Activated naive CD8-positive, alpha-beta T cell treated with anti-CD3 and anti-CD28 coated beads, Interleukin-2, amount 50 U/mL, for 24 hours (primary cell): ENCODE measurements at regions not wholly inside any gene's neighbourhood (a gene's known extent, or its start where the extent isn't known, plus 50 kb on each side); places are given as distances from the start of the nearest gene placed in this dataset.

Source experiments
- ATAC-seq: fragments of 150-1000 bp; cut with Tn5 transposase; one replicate; pipeline ENCODE4 v1.10.0; 2021
- DNase-seq: peaks from one replicate; pipeline ENCODE4 v3.0.0; 2021
- H3K27ac Mint-ChIP-seq: one replicate; pipeline ENCODE4 v1.8.0; 2021; ENCODE audit warnings: mild to moderate bottlenecking, mixed read lengths
- H3K27me3 Mint-ChIP-seq: one replicate; pipeline ENCODE4 v1.8.0; 2021; ENCODE audit warnings: mixed read lengths
- H3K36me3 Mint-ChIP-seq: one replicate; pipeline ENCODE4 v1.8.0; 2021; ENCODE audit warnings: low read depth, mixed read lengths
- H3K4me1 Mint-ChIP-seq: one replicate; pipeline ENCODE4 v1.8.0; 2021; ENCODE audit warnings: mixed read lengths
- H3K4me3 Mint-ChIP-seq: one replicate; pipeline ENCODE4 v1.8.0; 2021; ENCODE audit warnings: mild to moderate bottlenecking, moderate library complexity, mixed read lengths
- H3K9me3 Mint-ChIP-seq: one replicate; pipeline ENCODE4 v1.8.0; 2021; ENCODE audit warnings: mixed read lengths

DNA sequence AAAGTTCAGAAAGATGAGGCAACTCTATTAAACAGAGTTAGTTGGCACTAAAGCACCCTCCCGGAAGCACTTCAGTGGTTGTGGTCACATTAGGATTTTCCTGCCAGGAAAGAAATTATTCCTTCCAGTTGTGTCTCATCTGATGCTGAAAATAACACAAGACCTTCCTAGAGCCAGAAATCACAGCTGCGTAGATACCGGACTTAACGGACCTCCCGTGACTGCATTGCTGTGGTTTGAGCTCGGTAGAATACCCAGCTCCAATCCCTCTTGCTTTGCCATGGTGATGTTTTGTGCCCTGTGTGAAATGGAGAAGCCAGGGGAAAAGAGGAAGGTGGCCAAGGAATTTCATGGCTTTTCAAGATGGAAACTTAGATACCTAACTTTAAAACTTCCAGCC, 215.0 kb upstream of the IGF1R start:
- Mint-ChIP-seq H3K27ac (no peak overlapping the region), H3K27me3 (peaks cover 30% of the 10 kb centered on the region), H3K4me1 (no peaks in the 10 kb centered on the region), H3K4me3 (no peak overlapping the region), H3K9me3 (no peaks in the 10 kb centered on the region), H3K36me3 (no peaks in the 10 kb centered on the region)
- ATAC-seq = no peak
- DNase-seq = no peak

DNA sequence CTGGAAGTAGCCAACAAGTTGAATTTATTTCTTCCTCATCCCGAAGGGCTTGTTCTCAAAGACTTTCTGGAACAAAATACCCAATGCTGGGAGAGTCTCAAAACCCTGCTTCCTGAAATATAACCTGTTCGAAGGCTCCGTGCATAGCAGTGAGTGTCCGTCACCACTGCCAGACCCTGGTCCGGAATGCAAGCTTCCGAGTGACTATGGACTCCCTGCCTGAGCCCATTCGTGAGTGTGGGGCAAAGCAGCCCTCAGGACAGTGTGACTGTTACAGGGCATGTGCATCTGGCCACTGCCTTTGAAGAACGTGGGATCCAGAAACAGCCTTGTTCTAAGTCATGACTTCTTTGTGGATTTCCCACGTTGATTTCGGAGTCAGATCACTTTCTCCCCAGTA, 214.5 kb upstream of the IGF1R start:
- Mint-ChIP-seq H3K27me3 (peaks cover 25% of the 10 kb centered on the region), H3K27ac (no peak overlapping the region), H3K4me1 (no peaks in the 10 kb centered on the region), H3K9me3 (no peaks in the 10 kb centered on the region), H3K36me3 (no peaks in the 10 kb centered on the region), H3K4me3 (no peak overlapping the region)
- no peak for ATAC-seq
- no peak for DNase-seq

DNA sequence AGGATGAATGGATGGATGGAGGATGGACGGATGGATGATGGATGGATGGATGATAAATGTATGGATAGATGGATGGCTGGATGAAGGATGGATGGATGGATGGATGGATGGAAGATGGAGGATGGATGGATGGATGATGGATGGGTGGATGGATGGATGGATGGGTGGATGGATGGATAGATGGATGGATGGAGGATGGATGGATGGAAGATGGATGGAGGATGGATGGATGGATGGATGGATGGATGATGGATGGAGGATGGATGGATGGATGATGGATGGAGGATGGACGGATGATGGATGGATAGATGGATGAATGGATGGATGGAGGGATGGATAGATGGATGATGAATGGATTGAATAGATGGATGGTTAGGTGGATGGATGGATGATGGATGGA, 210.6 kb upstream of the IGF1R start:
- H3K9me3 Mint-ChIP-seq = no peaks in the 10 kb centered on the region
- H3K27me3 Mint-ChIP-seq = no peaks in the 10 kb centered on the region
- H3K36me3 Mint-ChIP-seq = no peaks in the 10 kb centered on the region
- no peak for ATAC-seq
- DNase-seq = no peak
- peaks cover 5% of the 10 kb centered on the region for H3K4me1 Mint-ChIP-seq
- no peak overlapping the region for H3K27ac Mint-ChIP-seq
- no peak overlapping the region for H3K4me3 Mint-ChIP-seq

DNA sequence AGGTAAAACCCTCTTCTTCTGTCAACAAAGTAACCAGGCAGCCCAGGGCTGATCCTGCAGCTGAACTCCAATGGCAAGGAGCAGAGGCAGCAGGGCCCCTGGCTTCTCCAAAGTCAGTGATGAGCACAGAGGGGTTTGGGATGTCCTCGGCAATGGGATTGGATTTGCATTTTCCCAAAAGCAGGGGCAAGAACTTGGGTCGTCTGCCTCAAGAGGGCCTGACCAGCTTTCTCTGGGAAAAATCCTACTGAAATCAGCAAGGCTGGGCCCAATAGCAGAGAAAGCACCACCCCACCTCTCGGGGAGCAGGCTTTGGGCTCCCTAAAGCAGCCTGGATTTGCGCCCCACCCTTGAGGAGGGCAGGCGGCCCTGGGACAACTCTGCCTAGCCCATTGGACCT, 210.0 kb upstream of the IGF1R start:
- Mint-ChIP-seq H3K36me3 (no peaks in the 10 kb centered on the region), H3K4me1 (peaks cover 5% of the 10 kb centered on the region), H3K9me3 (no peaks in the 10 kb centered on the region), H3K4me3 (no peak overlapping the region), H3K27ac (no peak overlapping the region), H3K27me3 (peaks cover 1% of the 10 kb centered on the region)
- ATAC-seq (no peak), DNase-seq (no peak)

DNA sequence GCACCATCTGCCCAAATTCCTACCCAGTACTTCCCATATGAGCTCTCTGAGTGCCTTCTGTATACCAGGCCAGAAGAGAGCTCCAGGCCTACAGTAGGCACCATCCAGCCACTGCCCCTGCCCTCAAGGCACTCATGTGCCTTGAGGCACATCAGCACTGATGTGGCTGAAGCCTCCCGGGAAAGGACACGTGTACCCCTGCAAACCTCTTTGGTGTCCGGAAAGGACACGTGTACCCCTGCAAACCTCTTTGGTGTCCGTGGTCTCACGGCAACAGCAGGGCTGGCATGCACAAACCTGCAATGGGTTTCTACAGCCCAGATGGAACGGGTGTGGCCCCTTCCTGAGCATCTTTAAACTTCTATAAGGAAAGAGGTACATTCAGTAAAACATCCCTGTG, 209.4 kb upstream of the IGF1R start:
- DNase-seq = no peak
- H3K4me1 Mint-ChIP-seq = peaks cover 5% of the 10 kb centered on the region
- ATAC-seq = no peak
- H3K27ac Mint-ChIP-seq = no peak overlapping the region
- no peak overlapping the region for H3K4me3 Mint-ChIP-seq
- H3K27me3 Mint-ChIP-seq = peaks cover 4% of the 10 kb centered on the region
- H3K9me3 Mint-ChIP-seq = no peaks in the 10 kb centered on the region
- no peaks in the 10 kb centered on the region for H3K36me3 Mint-ChIP-seq

DNA sequence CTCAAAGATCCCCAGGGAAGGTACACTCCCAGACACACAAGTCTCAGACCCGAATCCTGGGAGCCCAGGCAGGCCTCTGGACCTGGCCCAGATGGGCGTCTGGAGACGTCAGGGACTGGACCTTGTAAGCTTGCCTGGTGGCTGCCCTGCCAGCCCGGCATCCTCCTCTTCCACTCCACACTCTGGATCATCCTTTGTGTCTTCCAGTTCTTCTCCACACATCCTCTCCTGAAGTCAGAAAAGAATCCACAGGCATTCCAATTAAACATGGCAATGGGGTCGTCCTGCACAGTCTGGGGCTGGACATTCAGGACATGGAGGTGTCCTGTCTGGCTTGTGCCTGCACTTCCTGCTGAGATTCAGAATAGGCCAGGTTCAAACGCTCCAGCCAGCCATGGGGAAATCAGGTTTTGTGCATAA, 208.8 kb upstream of the IGF1R start:
- H3K4me1 Mint-ChIP-seq = peaks cover 5% of the 10 kb centered on the region
- no peak for DNase-seq
- peaks cover 4% of the 10 kb centered on the region for H3K27me3 Mint-ChIP-seq
- H3K36me3 Mint-ChIP-seq = no peaks in the 10 kb centered on the region
- H3K27ac Mint-ChIP-seq = no peak overlapping the region
- H3K4me3 Mint-ChIP-seq = no peak overlapping the region
- no peak for ATAC-seq
- no peaks in the 10 kb centered on the region for H3K9me3 Mint-ChIP-seq

DNA sequence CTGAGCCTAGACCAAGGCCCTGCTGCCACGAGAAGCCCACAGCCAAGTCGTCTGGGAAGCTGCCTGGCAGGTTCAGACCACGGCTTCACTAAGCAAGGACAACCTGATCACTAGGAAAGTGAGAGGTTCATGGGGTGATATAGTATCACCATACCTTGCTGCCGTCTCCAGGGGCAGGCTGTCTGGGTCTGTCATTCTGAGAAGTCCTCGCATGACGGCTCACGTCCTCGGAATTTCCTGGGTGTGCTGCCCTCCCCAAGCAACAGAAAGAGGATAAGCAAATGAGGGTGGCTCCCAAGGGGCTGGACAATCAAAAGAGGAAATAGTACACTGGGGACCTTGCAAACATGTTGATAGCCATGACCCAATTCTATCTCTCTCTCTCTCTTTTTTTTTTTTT, 207.4 kb upstream of the IGF1R start:
- H3K27ac Mint-ChIP-seq = no peak overlapping the region
- peaks cover 6% of the 10 kb centered on the region for H3K27me3 Mint-ChIP-seq
- no peaks in the 10 kb centered on the region for H3K9me3 Mint-ChIP-seq
- H3K36me3 Mint-ChIP-seq = no peaks in the 10 kb centered on the region
- no peak for ATAC-seq
- H3K4me3 Mint-ChIP-seq = no peak overlapping the region
- H3K4me1 Mint-ChIP-seq = peaks cover 5% of the 10 kb centered on the region
- DNase-seq = no peak

DNA sequence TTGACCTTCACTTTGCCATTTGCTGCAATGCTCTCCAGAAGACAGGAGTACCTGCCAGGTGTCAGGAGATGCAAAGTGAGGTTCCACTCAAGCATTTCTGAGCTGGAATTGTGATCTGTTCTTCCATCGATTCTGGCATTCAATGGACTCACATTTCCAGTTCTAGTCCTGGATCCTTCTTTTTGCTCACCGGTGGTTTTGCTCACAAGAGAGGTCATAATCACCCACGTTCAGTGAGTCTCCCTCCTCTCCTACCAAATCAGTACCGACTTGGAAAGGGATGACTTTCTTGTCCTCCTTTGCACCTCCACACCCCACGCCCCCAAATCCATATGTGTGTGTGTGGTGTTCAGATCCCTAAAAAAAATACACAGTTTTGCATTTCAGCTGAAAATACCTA, 206.7 kb upstream of the IGF1R start:
- DNase-seq (no peak), ATAC-seq (no peak)
- H3K4me1 Mint-ChIP-seq = peaks cover 5% of the 10 kb centered on the region
- H3K27me3 Mint-ChIP-seq = peaks cover 6% of the 10 kb centered on the region
- H3K4me3 Mint-ChIP-seq = no peak overlapping the region
- no peak overlapping the region for H3K27ac Mint-ChIP-seq
- no peaks in the 10 kb centered on the region for H3K9me3 Mint-ChIP-seq
- H3K36me3 Mint-ChIP-seq = no peaks in the 10 kb centered on the region

DNA sequence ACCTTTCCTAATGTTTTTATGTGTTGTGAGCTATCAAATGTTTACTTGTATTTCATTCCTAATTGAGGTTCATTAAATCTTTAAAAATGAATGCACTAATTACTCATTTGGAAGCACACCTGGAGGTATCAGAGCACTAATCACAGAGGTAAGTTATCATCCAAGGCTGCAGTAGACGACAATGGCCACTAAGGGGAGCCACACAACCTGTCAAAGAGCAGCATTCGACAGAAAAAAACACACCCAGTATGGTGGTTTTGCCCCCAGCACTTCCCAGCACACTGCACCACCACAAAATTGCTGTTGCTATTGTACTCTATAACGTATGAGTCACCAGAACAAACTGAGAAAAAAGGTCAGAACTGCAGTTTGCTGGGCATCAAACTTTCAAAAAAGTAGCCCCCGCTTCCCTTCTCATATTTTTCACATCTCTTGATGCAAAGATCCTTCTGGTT, 205.9 kb upstream of the IGF1R start:
- peak; percentile 71 for ATAC-seq

DNA sequence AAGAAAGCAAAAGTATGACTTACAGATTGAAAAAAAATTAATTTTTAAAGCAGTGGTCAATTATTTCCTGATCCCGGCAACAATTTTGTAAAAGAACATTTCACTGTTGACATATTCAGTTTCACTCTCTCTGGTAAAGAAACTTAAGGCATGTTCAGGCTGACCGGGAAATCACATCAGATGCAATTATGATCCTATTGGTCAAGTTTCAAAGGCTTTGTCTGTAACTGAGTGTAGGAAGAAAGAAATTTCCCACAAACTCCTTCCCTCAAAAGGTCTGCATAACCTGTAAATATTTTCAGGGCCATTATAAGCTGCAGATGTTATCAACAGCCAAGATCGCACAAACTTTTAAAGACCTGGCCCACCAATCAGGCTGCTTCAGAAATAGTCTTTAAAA, 205.4 kb upstream of the IGF1R start:
- ATAC-seq = no peak
- H3K36me3 Mint-ChIP-seq = no peaks in the 10 kb centered on the region
- no peak overlapping the region for H3K4me3 Mint-ChIP-seq
- no peak overlapping the region for H3K27ac Mint-ChIP-seq
- peaks cover 6% of the 10 kb centered on the region for H3K27me3 Mint-ChIP-seq
- no peaks in the 10 kb centered on the region for H3K9me3 Mint-ChIP-seq
- no peak for DNase-seq
- peaks cover 5% of the 10 kb centered on the region for H3K4me1 Mint-ChIP-seq

More for the DNA sequence above, 205.9 kb upstream of the IGF1R start:
- Mint-ChIP-seq H3K27me3 (peaks cover 6% of the 10 kb centered on the region), H3K4me3 (no peak overlapping the region), H3K36me3 (no peaks in the 10 kb centered on the region), H3K9me3 (no peaks in the 10 kb centered on the region), H3K4me1 (peaks cover 5% of the 10 kb centered on the region), H3K27ac (no peak overlapping the region)
- DNase-seq = peak; percentile 28

DNA sequence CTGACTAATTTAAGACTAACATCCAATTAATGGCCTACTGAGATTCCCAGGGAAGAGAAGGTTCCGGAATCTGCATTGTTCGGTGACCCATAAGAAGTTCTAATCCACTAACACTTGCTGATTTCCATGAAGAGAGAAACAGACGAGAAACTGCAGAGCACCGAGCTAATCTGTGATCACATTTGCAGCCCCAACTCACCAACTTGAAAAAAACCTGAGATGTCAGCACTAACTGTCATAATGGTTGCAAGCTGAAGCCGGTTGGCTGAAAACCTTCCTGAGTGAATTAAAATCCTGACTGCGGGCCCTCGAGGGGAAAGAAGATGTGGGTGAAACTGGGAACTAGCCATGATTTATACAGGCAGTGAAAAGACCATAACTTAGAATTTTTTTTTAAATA, 204.8 kb upstream of the IGF1R start:
- Mint-ChIP-seq H3K27ac (no peak overlapping the region), H3K4me1 (peaks cover 5% of the 10 kb centered on the region), H3K4me3 (no peak overlapping the region), H3K36me3 (no peaks in the 10 kb centered on the region), H3K9me3 (no peaks in the 10 kb centered on the region), H3K27me3 (peaks cover 6% of the 10 kb centered on the region)
- ATAC-seq = no peak
- DNase-seq = no peak

DNA sequence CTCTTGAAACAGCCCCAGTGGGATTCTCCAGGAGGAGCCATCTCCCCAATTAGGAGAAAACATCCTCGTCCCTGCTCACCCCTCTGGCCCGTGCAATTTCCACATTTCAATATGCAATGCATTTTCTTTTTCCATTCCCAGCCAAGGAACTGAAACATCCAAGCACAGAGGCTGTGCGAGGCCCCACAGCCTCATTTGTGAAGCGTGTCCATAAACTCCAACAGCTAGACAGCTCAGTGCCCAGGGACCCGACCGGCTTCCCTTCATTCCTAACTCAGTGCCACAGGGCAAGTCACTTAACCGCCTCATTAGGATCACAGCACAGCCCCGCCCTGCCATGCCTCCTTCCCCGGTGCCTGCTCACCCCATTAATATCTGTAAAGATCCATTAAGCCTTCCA, 204.2 kb upstream of the IGF1R start:
- H3K36me3 Mint-ChIP-seq = no peaks in the 10 kb centered on the region
- H3K27me3 Mint-ChIP-seq = peaks cover 6% of the 10 kb centered on the region
- H3K4me3 Mint-ChIP-seq = no peak overlapping the region
- H3K27ac Mint-ChIP-seq = no peak overlapping the region
- H3K9me3 Mint-ChIP-seq = no peaks in the 10 kb centered on the region
- DNase-seq = no peak
- peaks cover 5% of the 10 kb centered on the region for H3K4me1 Mint-ChIP-seq
- ATAC-seq = no peak

DNA sequence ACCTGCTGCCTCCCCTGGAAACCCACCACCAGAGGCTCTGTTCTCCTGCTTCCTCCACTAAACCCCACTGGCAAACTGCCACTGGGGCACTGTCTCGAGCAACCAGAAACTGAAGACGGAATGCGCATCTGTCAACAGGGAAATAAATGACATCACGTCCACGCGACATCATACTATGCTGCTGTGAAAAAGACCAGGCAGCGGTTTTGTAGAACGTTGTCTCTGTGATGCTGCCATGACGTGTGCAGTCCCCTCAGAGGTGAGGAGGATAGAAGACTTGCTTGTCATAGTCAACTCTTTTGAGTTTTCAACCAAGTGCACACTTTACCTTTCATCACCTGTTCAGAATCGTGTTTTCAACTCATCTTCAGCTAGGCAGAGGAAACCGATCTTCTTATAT, 203.0 kb upstream of the IGF1R start:
- DNase-seq (no peak), ATAC-seq (no peak)
- Mint-ChIP-seq H3K4me3 (no peak overlapping the region), H3K4me1 (peaks cover 5% of the 10 kb centered on the region), H3K27ac (no peak overlapping the region), H3K36me3 (no peaks in the 10 kb centered on the region), H3K27me3 (peaks cover 6% of the 10 kb centered on the region), H3K9me3 (no peaks in the 10 kb centered on the region)

DNA sequence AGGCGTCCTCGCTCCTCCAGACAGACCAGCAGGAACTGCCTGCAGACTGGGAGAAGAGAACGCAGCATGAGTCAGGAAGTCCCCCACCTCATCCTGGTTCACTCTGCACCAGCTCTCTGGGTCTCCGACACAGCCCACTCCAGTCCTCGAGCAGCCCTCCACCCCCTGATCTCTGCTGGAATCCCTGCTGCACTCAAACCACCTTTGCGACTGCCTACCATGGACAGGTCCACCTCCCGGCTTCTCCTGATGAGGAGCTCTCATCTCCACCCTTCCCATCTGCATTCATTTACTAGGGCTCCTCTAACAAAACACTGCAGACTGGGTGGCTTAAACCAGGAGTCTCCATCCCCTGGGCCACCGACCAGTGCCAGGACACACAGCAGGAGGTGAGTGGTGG, 202.3 kb upstream of the IGF1R start:
- Mint-ChIP-seq H3K27me3 (peaks cover 6% of the 10 kb centered on the region), H3K9me3 (no peaks in the 10 kb centered on the region), H3K27ac (no peak overlapping the region), H3K36me3 (no peaks in the 10 kb centered on the region), H3K4me3 (no peak overlapping the region), H3K4me1 (peaks cover 5% of the 10 kb centered on the region)
- DNase-seq = no peak
- no peak for ATAC-seq

DNA sequence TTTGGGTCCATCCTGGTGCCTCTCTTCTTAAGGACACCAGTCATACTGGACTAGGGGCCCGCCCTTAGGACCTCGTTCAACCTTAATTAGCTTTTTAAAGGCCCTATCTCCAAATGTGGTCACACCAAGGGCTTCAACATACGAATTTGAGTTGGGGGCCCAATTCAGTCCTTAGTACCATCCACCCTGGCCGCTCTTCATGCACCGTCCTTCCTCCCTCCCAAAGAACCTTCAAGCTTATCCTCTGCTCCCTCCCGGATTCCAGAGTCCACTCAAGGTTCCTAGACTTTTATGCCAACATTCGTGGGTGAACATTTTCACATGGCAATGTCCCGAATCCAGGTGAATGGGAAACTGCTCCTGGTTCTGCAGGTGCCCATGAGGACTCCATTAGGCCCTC, 201.3 kb upstream of the IGF1R start:
- DNase-seq = no peak
- H3K27ac Mint-ChIP-seq = no peak overlapping the region
- no peak overlapping the region for H3K4me3 Mint-ChIP-seq
- H3K4me1 Mint-ChIP-seq = peaks cover 5% of the 10 kb centered on the region
- H3K9me3 Mint-ChIP-seq = no peaks in the 10 kb centered on the region
- peaks cover 6% of the 10 kb centered on the region for H3K27me3 Mint-ChIP-seq
- no peak for ATAC-seq
- H3K36me3 Mint-ChIP-seq = no peaks in the 10 kb centered on the region

DNA sequence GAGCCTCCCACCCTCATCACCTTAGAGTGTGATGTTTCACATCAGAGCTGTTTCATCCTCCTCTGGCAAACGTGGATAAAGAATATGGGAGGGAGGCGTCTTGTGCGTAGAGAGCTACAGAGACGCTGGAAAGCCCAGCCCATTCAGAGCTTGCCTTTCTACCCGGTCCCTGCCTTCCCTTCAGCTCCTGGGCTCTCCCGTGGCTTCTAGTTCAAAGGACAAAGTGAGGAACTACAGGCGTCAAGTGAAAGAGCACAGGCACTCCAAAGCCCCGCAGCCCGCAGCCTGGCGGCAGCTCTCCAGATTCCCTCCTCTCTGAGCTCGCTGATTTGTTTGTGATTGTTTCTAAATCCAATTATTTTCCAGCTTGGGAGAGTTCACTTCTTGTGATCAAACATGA, 197.1 kb upstream of the IGF1R start:
- Mint-ChIP-seq H3K4me1 (no peaks in the 10 kb centered on the region), H3K27me3 (no peaks in the 10 kb centered on the region), H3K27ac (no peak overlapping the region), H3K4me3 (no peak overlapping the region), H3K9me3 (no peaks in the 10 kb centered on the region), H3K36me3 (no peaks in the 10 kb centered on the region)
- DNase-seq (no peak), ATAC-seq (no peak)
